EH (cell line): ENCODE measurements at regions not wholly inside any gene's neighbourhood (a gene's known extent, or its start where the extent isn't known, plus 50 kb on each side); places are given as distances from the start of the nearest gene placed in this dataset.
"Not testable (repeated sequence)": the region's sequence is repeated elsewhere in the genome, so short reads cannot be mapped to it uniquely, and the experiment has no call there.

Experiments
- DNase-seq: peaks from one replicate; pipeline ENCODE4 v3.0.0-alpha.2; 2015; ENCODE audit warnings: low read depth

DNA sequence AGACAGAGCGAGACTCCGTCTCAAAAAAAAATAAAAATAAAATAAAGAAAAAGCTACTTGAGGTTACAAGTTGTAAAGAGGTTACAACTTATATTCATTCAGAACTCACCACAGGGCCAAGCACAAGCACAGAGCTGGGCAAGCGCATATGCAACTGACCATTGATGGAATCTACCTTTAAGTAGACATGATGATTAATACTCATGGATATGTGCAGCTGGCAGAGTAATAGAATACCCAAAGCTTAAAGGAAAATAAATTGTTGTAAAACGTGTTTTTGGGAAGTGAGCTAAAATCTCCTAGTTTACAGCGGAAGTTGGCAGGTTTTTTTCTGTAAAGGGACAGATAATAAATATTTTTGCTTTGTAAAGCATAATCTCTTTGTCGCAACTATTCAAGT, 111.6 kb downstream of the TMEM168 start:
- no peak for DNase-seq

DNA sequence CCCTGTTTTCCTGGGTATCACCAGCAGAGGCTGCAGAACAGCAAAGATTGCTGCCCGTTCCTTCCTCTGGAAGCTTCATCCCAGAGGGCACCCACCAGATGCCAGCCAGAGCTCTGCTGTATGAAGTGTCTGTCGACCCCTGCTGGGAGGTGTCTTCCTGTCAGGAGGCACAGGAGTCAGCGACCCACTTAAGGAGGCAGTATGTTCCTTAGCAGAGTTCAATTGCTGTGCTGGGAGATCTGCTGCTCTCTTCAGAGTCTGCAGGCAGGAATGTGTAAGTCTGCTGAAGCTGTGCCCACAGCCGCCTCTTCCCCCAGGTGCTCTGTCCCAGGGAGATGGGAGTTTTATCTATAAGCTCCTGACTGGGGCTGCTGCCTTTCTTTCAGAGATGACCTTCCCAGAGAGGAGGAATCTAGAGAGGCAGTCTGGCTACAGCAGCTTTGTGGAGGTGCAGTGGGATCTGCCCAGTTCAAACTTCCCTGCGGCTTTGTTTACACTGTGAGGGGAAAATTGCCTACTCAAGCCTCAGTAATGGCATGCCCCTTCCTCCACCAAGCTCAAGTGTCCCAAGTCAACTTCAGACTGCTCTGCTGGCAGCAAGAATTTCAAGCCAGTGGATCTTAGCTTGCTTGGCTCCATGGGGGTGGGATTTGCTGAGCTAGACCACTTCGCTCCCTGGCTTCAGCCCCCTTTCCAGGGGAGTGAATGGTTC, 100.6 kb downstream of the TMEM168 start:
- DNase-seq, result not testable (repeated sequence)

DNA sequence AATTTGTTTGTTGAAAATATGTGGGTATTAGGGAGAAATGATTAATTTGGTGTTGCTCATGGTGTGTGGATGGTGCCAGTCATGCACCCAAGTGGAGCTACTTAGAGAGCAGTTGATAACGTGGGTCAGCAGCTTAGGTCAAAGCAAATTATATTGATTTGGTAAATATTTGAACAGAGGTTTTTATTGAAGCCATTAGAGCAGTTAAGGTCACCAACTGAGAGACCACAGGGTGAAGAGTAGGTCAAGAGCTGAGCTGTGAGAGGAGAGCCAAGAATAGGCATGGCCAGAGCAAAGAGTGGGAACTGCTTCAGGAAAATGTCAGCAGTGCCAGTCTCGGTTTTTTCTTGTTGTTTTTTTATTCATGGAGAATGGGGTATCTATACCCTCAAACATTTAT, 97.9 kb downstream of the TMEM168 start:
- DNase-seq, result no peak

DNA sequence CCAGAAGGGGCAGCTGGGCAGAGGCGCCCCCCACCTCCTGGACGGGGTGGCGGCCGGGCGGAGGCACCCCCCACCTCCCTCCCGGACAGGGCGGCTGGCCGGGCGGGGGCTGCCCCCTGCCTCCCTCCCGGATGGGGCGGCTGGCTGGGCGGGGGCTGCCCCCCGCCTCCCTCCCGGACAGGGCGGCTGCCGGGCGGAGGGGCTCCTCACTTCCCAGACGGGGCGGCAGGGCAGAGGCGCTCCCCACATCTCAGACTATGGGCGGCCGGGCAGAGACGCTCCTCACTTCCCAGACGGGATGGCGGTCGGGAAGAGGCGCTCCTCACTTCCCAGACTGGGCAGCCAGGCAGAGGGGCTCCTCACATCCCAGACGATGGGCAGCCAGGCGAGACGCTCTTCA, 93.0 kb downstream of the TMEM168 start:
- not testable (repeated sequence) for DNase-seq

DNA sequence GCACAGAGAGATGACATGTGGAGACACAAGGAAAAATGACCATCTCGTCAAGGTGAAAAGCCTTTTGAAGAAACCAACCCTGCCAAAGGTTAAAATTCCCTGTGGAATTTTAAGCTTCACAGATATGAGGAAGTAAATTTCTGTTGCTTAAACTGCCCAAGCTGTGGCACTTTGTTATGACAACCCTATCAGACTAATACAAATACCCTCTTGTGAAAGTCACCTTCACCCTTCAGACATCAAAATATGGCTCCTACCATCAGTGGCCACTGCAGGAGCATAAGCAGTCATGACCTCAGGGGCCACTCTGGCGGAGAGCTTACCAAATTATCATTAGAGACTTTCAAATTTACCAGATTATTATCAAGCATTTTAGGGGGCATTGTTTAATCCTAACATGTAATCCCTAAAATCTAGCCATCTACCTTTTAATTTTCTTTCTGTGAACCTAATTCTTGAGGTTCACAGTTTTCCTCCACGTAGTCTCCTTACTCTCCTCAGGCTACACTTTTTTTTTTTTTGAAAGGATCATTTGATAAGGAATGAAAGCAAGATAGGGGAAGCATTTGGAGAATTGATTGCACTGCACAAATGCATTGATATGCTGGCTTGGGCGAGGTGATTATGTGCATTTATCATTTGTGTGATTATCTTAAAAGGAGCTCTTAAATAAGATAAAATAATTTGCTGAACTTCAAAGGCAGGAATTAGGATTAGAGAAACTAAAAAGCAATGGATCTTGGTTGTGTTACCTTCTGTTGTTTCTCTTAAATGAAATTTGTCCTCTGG, 90.3 kb downstream of the TMEM168 start:
- DNase-seq, result no peak

DNA sequence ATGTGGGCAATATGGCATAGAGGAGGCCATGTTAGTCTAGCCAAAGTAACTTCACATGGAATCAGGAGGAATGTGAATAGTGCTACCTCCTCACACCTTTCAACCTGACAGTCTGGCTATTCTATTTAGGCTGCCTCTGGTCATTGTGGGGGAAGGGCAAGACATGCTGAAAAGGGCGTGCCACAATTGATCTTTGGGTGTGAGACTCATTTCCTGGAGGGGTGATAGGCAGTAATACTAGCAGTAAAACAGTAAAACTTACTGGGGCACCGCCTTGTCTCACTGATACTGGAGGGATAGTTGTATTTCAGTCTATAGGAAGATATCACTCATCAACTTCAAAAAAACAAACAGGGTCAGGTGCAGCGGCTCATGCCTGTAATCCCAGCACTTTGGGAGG, 88.7 kb downstream of the TMEM168 start:
- DNase-seq, result no peak

DNA sequence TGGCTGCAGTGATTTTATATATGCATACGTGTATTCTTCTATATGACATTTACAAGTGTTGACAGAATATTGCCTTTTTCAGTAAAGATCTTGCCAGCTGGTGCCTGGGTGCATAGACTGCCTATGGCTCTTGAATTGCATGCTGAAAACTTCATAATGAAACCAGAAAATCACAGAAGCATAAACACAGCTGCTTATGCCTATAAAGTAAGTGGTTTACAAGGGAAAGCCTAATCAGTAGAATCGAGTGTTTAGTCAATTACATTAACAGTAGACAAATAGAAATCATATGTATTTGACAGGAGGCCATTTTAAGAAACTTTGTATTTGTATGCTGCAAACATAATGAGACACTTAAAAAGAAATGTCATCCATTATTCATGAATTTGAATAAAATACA, 82.5 kb downstream of the TMEM168 start:
- no peak for DNase-seq

DNA sequence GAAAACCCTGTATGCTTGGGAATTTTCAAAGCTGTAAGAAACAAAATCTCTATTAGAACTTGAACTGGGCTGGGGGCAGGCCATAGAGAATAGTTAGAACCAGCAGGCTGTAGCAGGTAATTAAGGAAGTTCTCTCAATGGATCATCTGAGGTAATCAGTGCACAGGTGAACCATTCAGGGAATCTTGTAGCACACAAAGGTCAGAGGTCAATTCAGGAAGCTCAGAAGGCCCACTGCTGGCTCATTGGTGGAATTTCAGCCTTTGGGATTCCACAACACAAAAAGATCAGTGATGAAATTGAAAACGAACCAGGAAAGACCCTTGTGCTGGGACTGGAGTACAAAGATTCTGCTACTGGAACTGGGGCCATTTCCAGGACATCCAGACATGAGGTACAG, 82.0 kb downstream of the TMEM168 start:
- no peak for DNase-seq
